ENCODE measurements at regions not wholly inside any gene's neighbourhood (a gene's known extent, or its start where the extent isn't known, plus 50 kb on each side); places are given as distances from the start of the nearest gene placed in this dataset.
"Not testable (repeated sequence)": the region's sequence is repeated elsewhere in the genome, so short reads cannot be mapped to it uniquely, and the experiment has no call there.

GRCh38 chr13:52565324-52565723, 76.9 kb upstream of the HNRNPA1L2 start:
- DNase-seq (ENCODE audit: low spot score): not testable (repeated sequence)

DNA sequence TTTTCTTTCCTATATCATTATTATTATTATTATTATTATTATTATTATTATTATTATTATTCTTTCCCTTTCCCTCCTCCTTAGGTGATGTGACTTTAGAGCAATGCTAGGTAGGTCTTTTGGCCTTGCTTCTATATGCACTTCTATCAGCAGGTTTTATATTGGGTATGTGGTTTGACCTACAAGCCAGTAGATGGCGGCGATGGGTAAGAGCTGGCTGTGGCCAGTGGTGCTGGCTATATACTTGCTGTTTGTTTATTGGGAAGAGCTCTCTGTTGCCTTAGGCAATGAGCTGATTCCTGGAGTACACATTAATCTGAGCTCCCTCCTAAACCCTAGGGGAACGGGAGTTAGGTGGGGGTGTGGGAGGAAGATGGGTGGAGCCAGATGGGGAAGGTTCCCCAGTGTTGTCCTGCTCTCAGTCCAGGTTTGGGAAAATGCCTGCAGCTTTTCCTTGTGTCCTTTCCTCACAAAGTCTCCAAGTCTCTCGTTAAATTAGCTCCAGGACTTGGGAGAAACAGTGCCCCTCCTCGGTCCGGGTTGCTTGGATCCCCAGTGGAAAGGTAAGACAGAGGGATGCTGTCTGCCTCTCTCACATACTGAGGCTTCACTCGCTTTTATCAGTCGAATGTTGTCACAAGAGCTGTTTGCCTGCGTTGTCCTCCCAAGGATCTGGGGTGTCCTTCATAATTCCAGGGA, 72.2 kb upstream of the HNRNPA1L2 start:
- DNase-seq (ENCODE audit: low spot score): peak; percentile 62

DNA sequence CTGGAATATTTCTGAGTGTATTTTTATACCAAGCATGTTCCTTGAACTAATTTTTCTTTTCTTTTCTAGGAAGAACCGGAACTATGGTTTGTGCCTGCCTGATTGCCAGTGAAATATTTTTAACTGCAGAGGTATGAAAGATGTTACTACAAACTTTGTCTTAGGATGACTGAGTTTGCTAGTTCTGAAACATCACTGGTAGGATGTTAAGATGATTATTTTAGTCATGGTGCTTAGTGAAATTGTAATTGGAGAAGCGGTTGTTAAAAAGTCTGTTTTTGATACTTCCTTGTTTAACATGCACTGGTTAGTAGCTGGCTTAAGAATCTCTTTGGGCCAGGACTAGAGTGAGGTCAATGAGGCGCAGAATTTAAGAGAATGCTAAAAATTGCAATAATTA, 71.1 kb upstream of the HNRNPA1L2 start:
- DNase-seq (ENCODE audit: low spot score): not testable (repeated sequence)

GRCh38 chr13:52582962-52583361, 59.3 kb upstream of the HNRNPA1L2 start:
- not testable (repeated sequence) for DNase-seq (ENCODE audit: low spot score)
